Uterus (tissue), 3 donors: ENCODE measurements at regions not wholly inside any gene's neighbourhood (a gene's known extent, or its start where the extent isn't known, plus 50 kb on each side); places are given as distances from the start of the nearest gene placed in this dataset.

ENCODE experiments used
- DNase-seq, 2 donors: peaks; one replicate each; pipeline ENCODE4 v3.0.0-alpha.2; 2019 to 2020
- H3K27ac ChIP-seq, 2 donors: fragments of 200-600 bp; sonication (generic); 1 replicate in 1 of 2; 2 replicates in 1 of 2; pipeline ENCODE4 v1.5.1; 2016 to 2018
- H3K27me3 ChIP-seq, 2 donors: fragments of 200-600 bp; sonication (generic); one replicate each; pipeline ENCODE4 v1.5.1; 2018 to 2019; ENCODE audit warnings: control low read depth in 1 of 2
- H3K36me3 ChIP-seq, 2 donors: fragments of 200-600 bp; sonication (generic); one replicate each; pipeline ENCODE4 v1.5.1; 2019; ENCODE audit warnings: control low read depth in 1 of 2
- H3K4me1 ChIP-seq, 2 donors: fragments of 200-600 bp; sonication (generic); one replicate each; pipeline ENCODE4 v1.5.1; 2018 to 2019; ENCODE audit warnings: control low read depth in 1 of 2
- H3K4me3 ChIP-seq, 2 donors: fragments of 200-600 bp; sonication (generic); 1 replicate in 1 of 2; 2 replicates in 1 of 2; pipeline ENCODE4 v1.5.1; 2018 to 2019; ENCODE audit warnings: mild to moderate bottlenecking in 1 of 2
- H3K9me3 ChIP-seq, 2 donors: fragments of 200-600 bp; sonication (generic); one replicate each; pipeline ENCODE4 v1.5.1; 2019; ENCODE audit warnings: control low read depth in 1 of 2
- CTCF ChIP-seq, 4 experiments: fragments of 200-600 bp in 2 of 4; fragments of 450-650 bp in 2 of 4; sonication (generic) in 2 of 4; IDR thresholded peaks; one replicate each; pipeline ENCODE4 v1.5.1; 2016 to 2019; ENCODE audit warnings: antibody characterized with exemption in 4 of 4, mild to moderate bottlenecking in 2 of 4, moderate library complexity in 1 of 4
- POLR2A ChIP-seq, 2 donors: fragments of 450-650 bp; IDR thresholded peaks; one replicate each; pipeline ENCODE4 v1.6.1; 2016; ENCODE audit warnings: antibody characterized with exemption in 2 of 2, mild to moderate bottlenecking in 1 of 2, moderate library complexity in 1 of 2
- intact Hi-C: fragments of 100-400 bp; cut with DNase I; formaldehyde crosslinking; loops from one replicate; pipeline ENCODE4 v1.15.1; 2023; ENCODE audit warnings: low total_unique reads
- donor health status: DM: yes; HTN: yes; CAD: no.

- intact Hi-C loops: no loop called here
- H3K27me3 ChIP-seq: no peaks in the 10 kb centered on the region
- no peak for DNase-seq
- H3K4me1 ChIP-seq: no peaks in the 10 kb centered on the region
- TF ChIP-seq CTCF (IDR thresholded peaks at IDR 0.05) (no peak), POLR2A (IDR thresholded peaks at IDR 0.05) (no peak)
- no peaks in the 10 kb centered on the region for H3K9me3 ChIP-seq
- no peaks in the 10 kb centered on the region for H3K36me3 ChIP-seq
- no peak overlapping the region for H3K27ac ChIP-seq
- no peak overlapping the region for H3K4me3 ChIP-seq
Observed at GRCh38 chr4:126860308-126860707, 772.4 kb upstream of the INTU start.

GRCh38 chr4:126869967-126870366, 762.8 kb upstream of the INTU start:
- no peak for TF ChIP-seq CTCF (IDR thresholded peaks at IDR 0.05)
- no peak for TF ChIP-seq POLR2A (IDR thresholded peaks at IDR 0.05)
- H3K4me3 ChIP-seq: no peak overlapping the region
- no peaks in the 10 kb centered on the region for H3K4me1 ChIP-seq
- no peak overlapping the region for H3K27ac ChIP-seq
- DNase-seq: no peak
- no peaks in the 10 kb centered on the region for H3K36me3 ChIP-seq
- peaks cover 0 to 9% of the 10 kb centered on the region in 2 donors for H3K9me3 ChIP-seq
- intact Hi-C loops: no loop called here
- H3K27me3 ChIP-seq: no peaks in the 10 kb centered on the region

- no peak for DNase-seq
- Histone ChIP-seq H3K4me1 (no peaks in the 10 kb centered on the region), H3K9me3 (peaks cover 0 to 9% of the 10 kb centered on the region in 2 donors), H3K27me3 (no peaks in the 10 kb centered on the region), H3K27ac (no peak overlapping the region), H3K4me3 (no peak overlapping the region), H3K36me3 (no peaks in the 10 kb centered on the region)
- intact Hi-C loops: no loop called here
- TF ChIP-seq CTCF (IDR thresholded peaks at IDR 0.05): no peak
- TF ChIP-seq POLR2A (IDR thresholded peaks at IDR 0.05): no peak
Observed at GRCh38 chr4:126871810-126872209, 760.9 kb upstream of the INTU start.

- H3K36me3 ChIP-seq: no peaks in the 10 kb centered on the region
- intact Hi-C loops: no loop called here
Observed at GRCh38 chr4:126874533-126874932, 758.2 kb upstream of the INTU start.

GRCh38 chr4:126888968-126889367, 743.8 kb upstream of the INTU start:
- TF ChIP-seq POLR2A (IDR thresholded peaks at IDR 0.05) (no peak), CTCF (IDR thresholded peaks at IDR 0.05) (no peak)
- no peak for DNase-seq
- no peak overlapping the region for H3K27ac ChIP-seq
- intact Hi-C loops: no loop called here
- H3K9me3 ChIP-seq: no peaks in the 10 kb centered on the region
- no peak overlapping the region for H3K4me3 ChIP-seq
- H3K27me3 ChIP-seq: no peaks in the 10 kb centered on the region
- no peaks in the 10 kb centered on the region for H3K36me3 ChIP-seq
- no peaks in the 10 kb centered on the region for H3K4me1 ChIP-seq

More at GRCh38 chr4:126874533-126874932, 758.2 kb upstream of the INTU start:
- Histone ChIP-seq H3K4me3 (no peak overlapping the region), H3K4me1 (no peaks in the 10 kb centered on the region), H3K9me3 (peaks cover 0 to 9% of the 10 kb centered on the region in 2 donors), H3K27ac (no peak overlapping the region), H3K27me3 (no peaks in the 10 kb centered on the region)
- DNase-seq: no peak
- TF ChIP-seq POLR2A (IDR thresholded peaks at IDR 0.05): no peak
- no peak for TF ChIP-seq CTCF (IDR thresholded peaks at IDR 0.05)
